Liver (tissue), 8 donors: ENCODE measurements at regions not wholly inside any gene's neighbourhood (a gene's known extent, or its start where the extent isn't known, plus 50 kb on each side); places are given as distances from the start of the nearest gene placed in this dataset.

Source experiments
- DNase-seq: peaks from one replicate; pipeline ENCODE4 v3.0.0-alpha.2; 2017; ENCODE audit warnings: low spot score
- H3K27ac ChIP-seq, 2 donors: one replicate each; pipeline ENCODE4 v1.7.0; 2013; ENCODE audit warnings: inconsistent platforms in 2 of 2, low read length in 2 of 2, control low read depth in 1 of 2, low read depth in 1 of 2, mild to moderate bottlenecking in 1 of 2
- H3K27me3 ChIP-seq, 4 donors: one replicate each; pipeline versions ENCODE4 v1.6.1 to v1.7.0; 2013; ENCODE audit warnings: low read length in 3 of 4, inconsistent platforms in 1 of 4, mild to moderate bottlenecking in 1 of 4, moderate library complexity in 1 of 4; ENCODE audit not compliant: control insufficient read depth in 4 of 4, insufficient read depth in 4 of 4
- H3K36me3 ChIP-seq, 4 donors: one replicate each; pipeline versions ENCODE4 v1.6.1 to v1.7.0; 2013; ENCODE audit warnings: low read length in 3 of 4, mild to moderate bottlenecking in 3 of 4, low read depth in 1 of 4, moderate library complexity in 1 of 4; ENCODE audit not compliant: control insufficient read depth in 4 of 4, insufficient read depth in 3 of 4
- H3K4me1 ChIP-seq, 4 donors: one replicate each; pipeline versions ENCODE4 v1.6.1 to v1.7.0; 2013; ENCODE audit warnings: low read length in 3 of 4, mild to moderate bottlenecking in 3 of 4, moderate library complexity in 1 of 4; ENCODE audit not compliant: control insufficient read depth in 4 of 4, insufficient read depth in 4 of 4
- H3K4me3 ChIP-seq, 3 donors: one replicate each; pipeline versions ENCODE4 v1.6.1 to v1.7.0; 2013; ENCODE audit warnings: low read length in 3 of 3, control low read depth in 1 of 3, low read depth in 1 of 3, mild to moderate bottlenecking in 1 of 3
- H3K9ac ChIP-seq, 2 donors: one replicate each; pipeline ENCODE4 v1.7.0; 2013; ENCODE audit warnings: low read length in 2 of 2, mild to moderate bottlenecking in 2 of 2, moderate library complexity in 2 of 2, control low read depth in 1 of 2, low read depth in 1 of 2
- H3K9me3 ChIP-seq, 4 donors: one replicate each; pipeline versions ENCODE4 v1.6.1 to v1.7.0; 2013; ENCODE audit warnings: low read length in 3 of 4; ENCODE audit not compliant: control insufficient read depth in 4 of 4
- EGR1 ChIP-seq, 2 donors: IDR thresholded peaks; 2 replicates each; pipeline ENCODE4 v1.6.1; 2016 to 2018; ENCODE audit warnings: antibody characterized with exemption in 2 of 2, low read depth in 2 of 2
- FOXA2 ChIP-seq: IDR thresholded peaks from 2 replicates; pipeline ENCODE4 v1.6.1; 2016; ENCODE audit warnings: antibody characterized with exemption
- HNF4A ChIP-seq, 2 donors: conservative IDR thresholded peaks; 2 replicates each; pipeline ENCODE4 v1.6.1; 2016; ENCODE audit warnings: antibody characterized with exemption in 2 of 2, mild to moderate bottlenecking in 2 of 2
- HNF4G ChIP-seq: IDR thresholded peaks from 2 replicates; pipeline ENCODE4 v1.6.1; 2016; ENCODE audit warnings: antibody characterized with exemption
- JUND ChIP-seq, 2 donors: IDR thresholded peaks; 2 replicates each; pipeline ENCODE4 v1.6.1; 2016; ENCODE audit warnings: antibody characterized with exemption in 2 of 2
- NR2F2 ChIP-seq: IDR thresholded peaks from 2 replicates; pipeline ENCODE4 v1.6.1; 2016; ENCODE audit warnings: antibody characterized with exemption
- SP1 ChIP-seq: IDR thresholded peaks from 2 replicates; pipeline ENCODE4 v1.6.1; 2018; ENCODE audit warnings: antibody characterized with exemption, mild to moderate bottlenecking
- TAF1 ChIP-seq: conservative IDR thresholded peaks from 2 replicates; pipeline ENCODE4 v1.6.1; 2016; ENCODE audit warnings: antibody characterized with exemption, mild to moderate bottlenecking
- YY1 ChIP-seq: IDR thresholded peaks from 2 replicates; pipeline ENCODE4 v1.6.1; 2016; ENCODE audit warnings: antibody characterized with exemption, mild to moderate bottlenecking
- WGBS: extraction: QIAGEN DNeasy Blood & Tissue Kit; methylation state at CpG from one replicate; pipeline ENCODE4 v1.1.7; 2013; 5-methylcytosine and 5-hydroxymethylcytosine counted together
- TF ChIP-seq, protein P1 (sequence below): IDR thresholded peaks from 2 replicates; pipeline ENCODE4 v1.6.1; 2016; ENCODE audit warnings: antibody characterized with exemption, mild to moderate bottlenecking
- TF ChIP-seq, protein P2 (sequence below): fragments of 150-350 bp; IDR thresholded peaks from 2 replicates; pipeline ENCODE4 v1.5.1; 2017; ENCODE audit warnings: improper control_type of control experiment, low read depth, low read length; ENCODE audit not compliant: missing input control
- TF ChIP-seq, protein P3 (sequence below): IDR thresholded peaks from 2 replicates; pipeline ENCODE4 v1.6.1; 2016; ENCODE audit warnings: antibody characterized with exemption
- TF ChIP-seq, protein P4 (sequence below): IDR thresholded peaks from 2 replicates; pipeline ENCODE4 v1.6.1; 2016; ENCODE audit warnings: antibody characterized with exemption
- donor health status: healthy.
- donor health status: healthy.
- donor health status: healthy.
- donor health status: healthy.
- donor health status: healthy.

DNA sequence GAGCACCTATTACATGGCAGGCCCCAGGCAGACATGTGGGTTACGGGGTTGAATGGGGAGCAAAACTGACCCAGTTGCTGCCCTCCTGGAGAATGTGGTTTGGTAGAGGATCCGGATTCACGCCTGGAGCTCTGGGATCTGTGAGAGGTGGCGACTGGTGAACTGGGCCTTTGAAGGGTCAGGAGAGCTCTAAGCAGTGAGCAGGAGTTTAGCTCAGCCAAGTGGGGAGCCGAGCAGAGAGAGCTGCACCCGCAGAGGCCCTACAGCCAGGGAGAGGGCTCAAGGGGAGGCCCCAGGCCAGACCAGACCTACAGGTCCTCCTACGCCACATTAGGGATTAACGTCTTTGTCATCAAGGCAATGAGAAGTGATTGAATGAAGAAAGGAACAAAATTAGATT, 179.8 kb upstream of the TLE3 start:
- no peak overlapping the region for H3K27ac ChIP-seq
- DNase-seq, result no peak
- H3K4me1 ChIP-seq, result no peaks in the 10 kb centered on the region
- WGBS, result 95% methylated on average over 8 of the region's 8 CpGs
- no peak for TF ChIP-seq EGR1 (IDR thresholded peaks at IDR 0.05; ENCODE audit: low read depth in 2 of 2)
- no peak for TF ChIP-seq TAF1
- TF ChIP-seq, protein P1, sequence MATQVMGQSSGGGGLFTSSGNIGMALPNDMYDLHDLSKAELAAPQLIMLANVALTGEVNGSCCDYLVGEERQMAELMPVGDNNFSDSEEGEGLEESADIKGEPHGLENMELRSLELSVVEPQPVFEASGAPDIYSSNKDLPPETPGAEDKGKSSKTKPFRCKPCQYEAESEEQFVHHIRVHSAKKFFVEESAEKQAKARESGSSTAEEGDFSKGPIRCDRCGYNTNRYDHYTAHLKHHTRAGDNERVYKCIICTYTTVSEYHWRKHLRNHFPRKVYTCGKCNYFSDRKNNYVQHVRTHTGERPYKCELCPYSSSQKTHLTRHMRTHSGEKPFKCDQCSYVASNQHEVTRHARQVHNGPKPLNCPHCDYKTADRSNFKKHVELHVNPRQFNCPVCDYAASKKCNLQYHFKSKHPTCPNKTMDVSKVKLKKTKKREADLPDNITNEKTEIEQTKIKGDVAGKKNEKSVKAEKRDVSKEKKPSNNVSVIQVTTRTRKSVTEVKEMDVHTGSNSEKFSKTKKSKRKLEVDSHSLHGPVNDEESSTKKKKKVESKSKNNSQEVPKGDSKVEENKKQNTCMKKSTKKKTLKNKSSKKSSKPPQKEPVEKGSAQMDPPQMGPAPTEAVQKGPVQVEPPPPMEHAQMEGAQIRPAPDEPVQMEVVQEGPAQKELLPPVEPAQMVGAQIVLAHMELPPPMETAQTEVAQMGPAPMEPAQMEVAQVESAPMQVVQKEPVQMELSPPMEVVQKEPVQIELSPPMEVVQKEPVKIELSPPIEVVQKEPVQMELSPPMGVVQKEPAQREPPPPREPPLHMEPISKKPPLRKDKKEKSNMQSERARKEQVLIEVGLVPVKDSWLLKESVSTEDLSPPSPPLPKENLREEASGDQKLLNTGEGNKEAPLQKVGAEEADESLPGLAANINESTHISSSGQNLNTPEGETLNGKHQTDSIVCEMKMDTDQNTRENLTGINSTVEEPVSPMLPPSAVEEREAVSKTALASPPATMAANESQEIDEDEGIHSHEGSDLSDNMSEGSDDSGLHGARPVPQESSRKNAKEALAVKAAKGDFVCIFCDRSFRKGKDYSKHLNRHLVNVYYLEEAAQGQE, result no peak
- TF ChIP-seq, protein P2, sequence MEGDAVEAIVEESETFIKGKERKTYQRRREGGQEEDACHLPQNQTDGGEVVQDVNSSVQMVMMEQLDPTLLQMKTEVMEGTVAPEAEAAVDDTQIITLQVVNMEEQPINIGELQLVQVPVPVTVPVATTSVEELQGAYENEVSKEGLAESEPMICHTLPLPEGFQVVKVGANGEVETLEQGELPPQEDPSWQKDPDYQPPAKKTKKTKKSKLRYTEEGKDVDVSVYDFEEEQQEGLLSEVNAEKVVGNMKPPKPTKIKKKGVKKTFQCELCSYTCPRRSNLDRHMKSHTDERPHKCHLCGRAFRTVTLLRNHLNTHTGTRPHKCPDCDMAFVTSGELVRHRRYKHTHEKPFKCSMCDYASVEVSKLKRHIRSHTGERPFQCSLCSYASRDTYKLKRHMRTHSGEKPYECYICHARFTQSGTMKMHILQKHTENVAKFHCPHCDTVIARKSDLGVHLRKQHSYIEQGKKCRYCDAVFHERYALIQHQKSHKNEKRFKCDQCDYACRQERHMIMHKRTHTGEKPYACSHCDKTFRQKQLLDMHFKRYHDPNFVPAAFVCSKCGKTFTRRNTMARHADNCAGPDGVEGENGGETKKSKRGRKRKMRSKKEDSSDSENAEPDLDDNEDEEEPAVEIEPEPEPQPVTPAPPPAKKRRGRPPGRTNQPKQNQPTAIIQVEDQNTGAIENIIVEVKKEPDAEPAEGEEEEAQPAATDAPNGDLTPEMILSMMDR, result no peak
- TF ChIP-seq SP1, result no peak
- no peak for TF ChIP-seq JUND (IDR thresholded peaks at IDR 0.05)
- TF ChIP-seq HNF4G, result no peak
- TF ChIP-seq NR2F2, result no peak
- TF ChIP-seq, protein P3, sequence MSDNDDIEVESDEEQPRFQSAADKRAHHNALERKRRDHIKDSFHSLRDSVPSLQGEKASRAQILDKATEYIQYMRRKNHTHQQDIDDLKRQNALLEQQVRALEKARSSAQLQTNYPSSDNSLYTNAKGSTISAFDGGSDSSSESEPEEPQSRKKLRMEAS, result no peak
- no peak for TF ChIP-seq HNF4A (conservative IDR thresholded peaks at IDR 0.05)
- H3K27me3 ChIP-seq, result no peaks in the 10 kb centered on the region
- H3K9ac ChIP-seq, result no peak overlapping the region
- no peaks in the 10 kb centered on the region for H3K36me3 ChIP-seq
- no peak overlapping the region for H3K4me3 ChIP-seq
- H3K9me3 ChIP-seq, result no peaks in the 10 kb centered on the region

DNA sequence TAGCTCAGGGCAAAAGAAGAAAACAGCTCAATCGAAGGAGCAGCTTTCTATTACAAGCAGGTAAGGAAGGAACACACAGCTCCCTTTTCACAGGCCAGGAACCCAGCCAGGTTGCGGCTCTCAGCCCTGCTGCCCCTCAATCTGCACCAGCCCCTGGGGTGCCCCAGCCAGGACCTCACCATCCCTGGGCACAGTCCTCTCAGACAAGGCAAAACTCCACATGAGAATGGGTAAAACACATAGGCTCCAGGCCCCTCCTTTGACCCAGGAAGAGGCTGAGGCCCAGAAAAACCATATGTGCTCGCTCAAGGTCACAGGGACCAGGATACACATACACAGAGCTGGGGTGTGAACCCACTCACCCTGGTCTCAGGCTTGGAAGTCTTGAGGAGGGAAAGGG, 178.7 kb upstream of the TLE3 start:
- 93% methylated on average over 3 of the region's 3 CpGs for WGBS
- H3K9me3 ChIP-seq, result no peaks in the 10 kb centered on the region
- H3K4me1 ChIP-seq, result peaks cover 0 to 2% (median 0%) of the 10 kb centered on the region in 4 donors
- TF ChIP-seq FOXA2 (no peak), YY1 (no peak), HNF4G (no peak), NR2F2 (no peak), TAF1 (no peak), EGR1 (IDR thresholded peaks at IDR 0.05; ENCODE audit: low read depth in 2 of 2) (no peak)
- TF ChIP-seq, protein P4, sequence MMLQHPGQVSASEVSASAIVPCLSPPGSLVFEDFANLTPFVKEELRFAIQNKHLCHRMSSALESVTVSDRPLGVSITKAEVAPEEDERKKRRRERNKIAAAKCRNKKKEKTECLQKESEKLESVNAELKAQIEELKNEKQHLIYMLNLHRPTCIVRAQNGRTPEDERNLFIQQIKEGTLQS, result no peak
- TF ChIP-seq, protein P2, result no peak
- no peak overlapping the region for H3K4me3 ChIP-seq
- H3K36me3 ChIP-seq, result no peaks in the 10 kb centered on the region
- no peak for DNase-seq
- H3K27ac ChIP-seq, result no peak overlapping the region
- H3K27me3 ChIP-seq, result no peaks in the 10 kb centered on the region
- no peak overlapping the region for H3K9ac ChIP-seq
